GM18499 (cell line): ENCODE measurements at regions not wholly inside any gene's neighbourhood (a gene's known extent, or its start where the extent isn't known, plus 50 kb on each side); places are given as distances from the start of the nearest gene placed in this dataset.

Experiments used
- ATAC-seq: cut with Tn5 transposase; IDR thresholded peaks from one replicate; pipeline ENCODE4 v1.9.1; 2021; ENCODE audit warnings: moderate number of reproducible peaks; ENCODE audit not compliant: insufficient read depth, unreplicated experiment

- no peak for ATAC-seq
Measured at GRCh38 chr11:25844811-25845210, 487.1 kb upstream of the ANO3 start.

- no peak for ATAC-seq
Measured at GRCh38 chr11:25855916-25856315, 476.0 kb upstream of the ANO3 start.

GRCh38 chr11:25859776-25860175 is 472.2 kb upstream of the ANO3 start:
- no peak for ATAC-seq

- no peak for ATAC-seq
Measured at GRCh38 chr11:25860677-25861450, 471.1 kb upstream of the ANO3 start.

GRCh38 chr11:25862159-25862558 is 469.8 kb upstream of the ANO3 start:
- ATAC-seq = no peak

GRCh38 chr11:25863986-25864385 is 467.9 kb upstream of the ANO3 start:
- no peak for ATAC-seq

- ATAC-seq = no peak
Measured at GRCh38 chr11:25876456-25876965, 455.4 kb upstream of the ANO3 start.

GRCh38 chr11:25886036-25886435 is 445.9 kb upstream of the ANO3 start:
- ATAC-seq = no peak

GRCh38 chr11:25890626-25891260 is 441.2 kb upstream of the ANO3 start:
- ATAC-seq = no peak

GRCh38 chr11:25891960-25892359 is 440.0 kb upstream of the ANO3 start:
- ATAC-seq = no peak

GRCh38 chr11:25899617-25900160 is 432.2 kb upstream of the ANO3 start:
- no peak for ATAC-seq

GRCh38 chr11:25900814-25901213 is 431.1 kb upstream of the ANO3 start:
- no peak for ATAC-seq

- no peak for ATAC-seq
Measured at GRCh38 chr11:25901415-25901814, 430.5 kb upstream of the ANO3 start.

GRCh38 chr11:25902476-25902875 is 429.5 kb upstream of the ANO3 start:
- ATAC-seq = no peak

- no peak for ATAC-seq
Measured at GRCh38 chr11:25908726-25909125, 423.2 kb upstream of the ANO3 start.

- no peak for ATAC-seq
Measured at GRCh38 chr11:25910086-25910485, 421.8 kb upstream of the ANO3 start.

GRCh38 chr11:25920356-25920755 is 411.6 kb upstream of the ANO3 start:
- no peak for ATAC-seq

- no peak for ATAC-seq
Measured at GRCh38 chr11:25924586-25924985, 407.3 kb upstream of the ANO3 start.

- no peak for ATAC-seq
Measured at GRCh38 chr11:25925359-25925758, 406.6 kb upstream of the ANO3 start.

- ATAC-seq = no peak
Measured at GRCh38 chr11:25927411-25927953, 404.4 kb upstream of the ANO3 start.

- ATAC-seq = no peak
Measured at GRCh38 chr11:25928076-25928475, 403.9 kb upstream of the ANO3 start.
